ENCODE measurements at regions not wholly inside any gene's neighbourhood (a gene's known extent, or its start where the extent isn't known, plus 50 kb on each side); places are given as distances from the start of the nearest gene placed in this dataset.

- TF ChIP-seq CTCF (IDR thresholded peaks at IDR 0.05) (no peak), POLR2A (IDR thresholded peaks at IDR 0.05) (no peak), POLR2AphosphoS5 (IDR thresholded peaks at IDR 0.05) (no peak), EP300 (IDR thresholded peaks at IDR 0.05) (no peak)
Observed at GRCh38 chr4:174058846-174059245, 224.6 kb downstream of the FBXO8 start.
